GM21723 (cell line): ENCODE measurements at regions not wholly inside any gene's neighbourhood (a gene's known extent, or its start where the extent isn't known, plus 50 kb on each side); places are given as distances from the start of the nearest gene placed in this dataset.

Experiments used
- ATAC-seq: cut with Tn5 transposase; IDR thresholded peaks from one replicate; pipeline ENCODE4 v1.9.1; 2021; ENCODE audit warnings: mild to moderate bottlenecking, moderate library complexity; ENCODE audit not compliant: unreplicated experiment

GRCh38 chr19:29467824-29468401 lies 57.9 kb upstream of the VSTM2B start:
- ATAC-seq, result no peak

GRCh38 chr19:29475469-29475868 lies 50.3 kb upstream of the VSTM2B start:
- ATAC-seq, result no peak
